ENCODE measurements at regions not wholly inside any gene's neighbourhood (a gene's known extent, or its start where the extent isn't known, plus 50 kb on each side); places are given as distances from the start of the nearest gene placed in this dataset.

GRCh38 chr9:12503606-12504122 is 189.5 kb upstream of the TYRP1 start:
- TF ChIP-seq POLR2A (IDR thresholded peaks at IDR 0.05; ENCODE audit: low read length) (no peak), GATA1 (IDR thresholded peaks at IDR 0.05; ENCODE audit: low read depth, low read length) (no peak)
